Ishikawa (cell line): ENCODE measurements at regions not wholly inside any gene's neighbourhood (a gene's known extent, or its start where the extent isn't known, plus 50 kb on each side); places are given as distances from the start of the nearest gene placed in this dataset.

Source experiments
- CEBPB ChIP-seq: IDR thresholded peaks from 2 replicates; pipeline ENCODE4 v1.6.1; 2012
- CREB1 ChIP-seq: IDR thresholded peaks from 2 replicates; pipeline ENCODE4 v1.6.1; 2012; ENCODE audit warnings: low read depth
- EGR1 ChIP-seq: IDR thresholded peaks from 2 replicates; pipeline ENCODE4 v1.6.1; 2012
- EP300 ChIP-seq: IDR thresholded peaks from 2 replicates; pipeline ENCODE4 v1.6.1; 2012; ENCODE audit warnings: borderline replicate concordance
- FOXM1 ChIP-seq: IDR thresholded peaks from 2 replicates; pipeline ENCODE4 v1.6.1; 2012; ENCODE audit warnings: low read depth, borderline replicate concordance
- MAX ChIP-seq: IDR thresholded peaks from 2 replicates; pipeline ENCODE4 v1.6.1; 2012
- NFIC ChIP-seq: IDR thresholded peaks from 2 replicates; pipeline ENCODE4 v1.6.1; 2012
- RAD21 ChIP-seq: IDR thresholded peaks from 2 replicates; pipeline ENCODE4 v1.6.1; 2012; ENCODE audit warnings: low read depth
- REST ChIP-seq: IDR thresholded peaks from 2 replicates; pipeline ENCODE4 v1.6.1; 2012; ENCODE audit warnings: low read depth, mild to moderate bottlenecking
- TAF1 ChIP-seq: IDR thresholded peaks from 2 replicates; pipeline ENCODE4 v1.6.1; 2012; ENCODE audit warnings: low read depth, mild to moderate bottlenecking
- TCF12 ChIP-seq: IDR thresholded peaks from 2 replicates; pipeline ENCODE4 v1.6.1; 2012; ENCODE audit warnings: low read depth
- TEAD4 ChIP-seq: IDR thresholded peaks from 2 replicates; pipeline ENCODE4 v1.6.1; 2012
- USF1 ChIP-seq: IDR thresholded peaks from 2 replicates; pipeline ENCODE4 v1.6.1; 2012
- YY1 ChIP-seq: IDR thresholded peaks from 2 replicates; pipeline ENCODE4 v1.6.1; 2012; ENCODE audit warnings: low read depth
- ZBTB7A ChIP-seq: IDR thresholded peaks from 2 replicates; pipeline ENCODE4 v1.6.1; 2012; ENCODE audit warnings: low read depth

GRCh38 chr3:147333098-147333497, 73.2 kb downstream of the ZIC4 start:
- TF ChIP-seq RAD21 = no peak
- TF ChIP-seq ZBTB7A = no peak
- no peak for TF ChIP-seq CEBPB
- TF ChIP-seq YY1 = no peak
- no peak for TF ChIP-seq TCF12
- no peak for TF ChIP-seq MAX
- no peak for TF ChIP-seq EP300
- TF ChIP-seq REST = no peak
- TF ChIP-seq CREB1 = no peak
- TF ChIP-seq EGR1 = no peak
- no peak for TF ChIP-seq NFIC
- TF ChIP-seq TEAD4 = no peak
- no peak for TF ChIP-seq TAF1
- TF ChIP-seq USF1 = no peak
- TF ChIP-seq FOXM1 = no peak

- TF ChIP-seq NFIC (no peak), EP300 (no peak), ZBTB7A (no peak), TEAD4 (no peak), YY1 (no peak), MAX (no peak), CREB1 (no peak), CEBPB (no peak), TAF1 (no peak), EGR1 (no peak), TCF12 (no peak), FOXM1 (no peak), REST (no peak), RAD21 (no peak)
These were observed 77.6 kb downstream of the ZIC4 start for GRCh38 chr3:147328711-147329110.

GRCh38 chr3:147324356-147324755, 82.0 kb downstream of the ZIC4 start:
- no peak for TF ChIP-seq ZBTB7A
- no peak for TF ChIP-seq EP300
- TF ChIP-seq RAD21 = no peak
- no peak for TF ChIP-seq CEBPB
- no peak for TF ChIP-seq TCF12
- no peak for TF ChIP-seq MAX
- TF ChIP-seq YY1 = no peak

- TF ChIP-seq REST = peak; percentile 74
- no peak for TF ChIP-seq MAX
These were observed 87.4 kb downstream of the ZIC4 start for GRCh38 chr3:147318900-147319299.

- TF ChIP-seq TCF12 = no peak
- TF ChIP-seq EP300 = no peak
- TF ChIP-seq FOXM1 = no peak
- no peak for TF ChIP-seq RAD21
- TF ChIP-seq YY1 = no peak
- TF ChIP-seq TEAD4 = no peak
- TF ChIP-seq ZBTB7A = no peak
- TF ChIP-seq NFIC = no peak
- no peak for TF ChIP-seq MAX
- no peak for TF ChIP-seq TAF1
- TF ChIP-seq EGR1 = no peak
- no peak for TF ChIP-seq REST
- no peak for TF ChIP-seq CEBPB
- no peak for TF ChIP-seq CREB1
- TF ChIP-seq USF1 = no peak
These were observed 92.8 kb downstream of the ZIC4 start for GRCh38 chr3:147313513-147313912.
